ENCODE measurements at regions not wholly inside any gene's neighbourhood (a gene's known extent, or its start where the extent isn't known, plus 50 kb on each side); places are given as distances from the start of the nearest gene placed in this dataset.

- TF ChIP-seq POLR2A (IDR thresholded peaks at IDR 0.05) (no peak), CTCF (IDR thresholded peaks at IDR 0.05 in 4 of 5, conservative IDR thresholded peaks at IDR 0.05 in 1 of 5) (no peak)
- no peaks in the 10 kb centered on the region for H3K36me3 ChIP-seq
- peaks cover 14 to 17% of the 10 kb centered on the region in 2 donors for H3K4me1 ChIP-seq
- no peak overlapping the region for H3K4me3 ChIP-seq
- in situ Hi-C loops (cut with MboI; ENCODE audit: low sequenced_read_pairs in 4 of 4) (no loop called here), intact Hi-C loops (cut with DNase I; ENCODE audit: low total_unique reads) (no loop called here)
- DNase-seq (no peak), ATAC-seq (no peak)
- H3K27me3 ChIP-seq: no peaks in the 10 kb centered on the region
- no peaks in the 10 kb centered on the region for H3K9me3 ChIP-seq
- no peak overlapping the region for H3K27ac ChIP-seq
These were observed 70.9 kb upstream of the GSE1 start for GRCh38 chr16:85541980-85542900.

- Histone ChIP-seq H3K27ac (no peak overlapping the region), H3K4me3 (no peak overlapping the region), H3K36me3 (no peaks in the 10 kb centered on the region), H3K27me3 (no peaks in the 10 kb centered on the region), H3K9me3 (no peaks in the 10 kb centered on the region), H3K4me1 (peaks cover 5 to 6% of the 10 kb centered on the region in 2 donors)
- TF ChIP-seq CTCF (IDR thresholded peaks at IDR 0.05 in 4 of 5, conservative IDR thresholded peaks at IDR 0.05 in 1 of 5) (no peak), POLR2A (IDR thresholded peaks at IDR 0.05) (no peak)
- intact Hi-C loops (cut with DNase I; ENCODE audit: low total_unique reads) (no loop called here), in situ Hi-C loops (cut with MboI; ENCODE audit: low sequenced_read_pairs in 4 of 4) (no loop called here)
- ATAC-seq (no peak), DNase-seq (no peak)
These were observed 69.6 kb upstream of the GSE1 start for GRCh38 chr16:85543536-85543935.

- in situ Hi-C loops (cut with MboI; ENCODE audit: low sequenced_read_pairs in 4 of 4): no loop called here
- no peak for TF ChIP-seq POLR2A (IDR thresholded peaks at IDR 0.05)
- no peak for TF ChIP-seq CTCF (IDR thresholded peaks at IDR 0.05 in 4 of 5, conservative IDR thresholded peaks at IDR 0.05 in 1 of 5)
- DNase-seq: no peak
- no peaks in the 10 kb centered on the region for H3K36me3 ChIP-seq
- no peaks in the 10 kb centered on the region for H3K27me3 ChIP-seq
- intact Hi-C loops (cut with DNase I; ENCODE audit: low total_unique reads): no loop called here
- peaks cover 5% of the 10 kb centered on the region in 2 donors for H3K4me1 ChIP-seq
- no peak overlapping the region for H3K27ac ChIP-seq
- ATAC-seq: no peak
- H3K4me3 ChIP-seq: no peak overlapping the region
- H3K9me3 ChIP-seq: no peaks in the 10 kb centered on the region
These were observed 69.1 kb upstream of the GSE1 start for GRCh38 chr16:85544016-85544415.

- Histone ChIP-seq H3K27me3 (no peaks in the 10 kb centered on the region), H3K27ac (no peak overlapping the region), H3K36me3 (no peaks in the 10 kb centered on the region), H3K9me3 (no peaks in the 10 kb centered on the region), H3K4me3 (no peak overlapping the region), H3K4me1 (peaks cover 5% of the 10 kb centered on the region in 2 donors)
- no peak for DNase-seq
- TF ChIP-seq CTCF (IDR thresholded peaks at IDR 0.05 in 4 of 5, conservative IDR thresholded peaks at IDR 0.05 in 1 of 5) (no peak), POLR2A (IDR thresholded peaks at IDR 0.05) (no peak)
- ATAC-seq: no peak
- in situ Hi-C loops (cut with MboI; ENCODE audit: low sequenced_read_pairs in 4 of 4): no loop called here
- intact Hi-C loops (cut with DNase I; ENCODE audit: low total_unique reads): no loop called here
These were observed 68.5 kb upstream of the GSE1 start for GRCh38 chr16:85544668-85545067.
